ENCODE measurements at regions not wholly inside any gene's neighbourhood (a gene's known extent, or its start where the extent isn't known, plus 50 kb on each side); places are given as distances from the start of the nearest gene placed in this dataset.

- Mint-ChIP-seq H3K9me3 (no peaks in the 10 kb centered on the region), H3K27ac (no peak overlapping the region), H3K4me3 (no peak overlapping the region), H3K27me3 (ENCODE audit: low read depth) (peaks cover 13% of the 10 kb centered on the region), H3K36me3 (no peaks in the 10 kb centered on the region), H3K4me1 (peaks cover 28% of the 10 kb centered on the region)
- no peak for DNase-seq (ENCODE audit: low spot score in 2 of 2, unreplicated experiment in 2 of 2)
- no peak for TF ChIP-seq CTCF (IDR thresholded peaks at IDR 0.05; ENCODE audit: unreplicated experiment)
Observed at GRCh38 chr17:71828182-71828596, 292.6 kb upstream of the SOX9 start.

- H3K9me3 Mint-ChIP-seq = no peaks in the 10 kb centered on the region
- H3K27ac Mint-ChIP-seq = no peak overlapping the region
- H3K36me3 Mint-ChIP-seq = no peaks in the 10 kb centered on the region
- peaks cover 13% of the 10 kb centered on the region for H3K4me1 Mint-ChIP-seq
- DNase-seq (ENCODE audit: low spot score in 2 of 2, unreplicated experiment in 2 of 2) = no peak
- peaks cover 13% of the 10 kb centered on the region for H3K27me3 Mint-ChIP-seq (ENCODE audit: low read depth)
- H3K4me3 Mint-ChIP-seq = no peak overlapping the region
- no peak for TF ChIP-seq CTCF (IDR thresholded peaks at IDR 0.05; ENCODE audit: unreplicated experiment)
Observed at GRCh38 chr17:71830866-71831265, 290.0 kb upstream of the SOX9 start.

GRCh38 chr17:71842986-71843385, 277.8 kb upstream of the SOX9 start:
- Mint-ChIP-seq H3K27ac (no peak overlapping the region), H3K27me3 (ENCODE audit: low read depth) (no peaks in the 10 kb centered on the region), H3K4me3 (no peak overlapping the region), H3K9me3 (peaks cover 8% of the 10 kb centered on the region), H3K4me1 (peaks cover 5% of the 10 kb centered on the region), H3K36me3 (no peaks in the 10 kb centered on the region)
- TF ChIP-seq CTCF (IDR thresholded peaks at IDR 0.05; ENCODE audit: unreplicated experiment) = no peak
- no peak for DNase-seq (ENCODE audit: low spot score in 2 of 2, unreplicated experiment in 2 of 2)

GRCh38 chr17:71845337-71845736, 275.5 kb upstream of the SOX9 start:
- Mint-ChIP-seq H3K4me1 (peaks cover 1% of the 10 kb centered on the region), H3K27me3 (ENCODE audit: low read depth) (no peaks in the 10 kb centered on the region), H3K27ac (no peak overlapping the region), H3K36me3 (no peaks in the 10 kb centered on the region), H3K4me3 (no peak overlapping the region), H3K9me3 (peaks cover 8% of the 10 kb centered on the region)
- no peak for TF ChIP-seq CTCF (IDR thresholded peaks at IDR 0.05; ENCODE audit: unreplicated experiment)
- DNase-seq (ENCODE audit: low spot score in 2 of 2, unreplicated experiment in 2 of 2) = no peak

- no peak for TF ChIP-seq CTCF (IDR thresholded peaks at IDR 0.05; ENCODE audit: unreplicated experiment)
- Mint-ChIP-seq H3K36me3 (no peaks in the 10 kb centered on the region), H3K4me1 (no peaks in the 10 kb centered on the region), H3K4me3 (no peak overlapping the region), H3K27ac (no peak overlapping the region), H3K27me3 (ENCODE audit: low read depth) (no peaks in the 10 kb centered on the region), H3K9me3 (peaks cover 8% of the 10 kb centered on the region)
- no peak for DNase-seq (ENCODE audit: low spot score in 2 of 2, unreplicated experiment in 2 of 2)
Observed at GRCh38 chr17:71846561-71847110, 274.2 kb upstream of the SOX9 start.
